ENCODE measurements at regions not wholly inside any gene's neighbourhood (a gene's known extent, or its start where the extent isn't known, plus 50 kb on each side); places are given as distances from the start of the nearest gene placed in this dataset.

DNA sequence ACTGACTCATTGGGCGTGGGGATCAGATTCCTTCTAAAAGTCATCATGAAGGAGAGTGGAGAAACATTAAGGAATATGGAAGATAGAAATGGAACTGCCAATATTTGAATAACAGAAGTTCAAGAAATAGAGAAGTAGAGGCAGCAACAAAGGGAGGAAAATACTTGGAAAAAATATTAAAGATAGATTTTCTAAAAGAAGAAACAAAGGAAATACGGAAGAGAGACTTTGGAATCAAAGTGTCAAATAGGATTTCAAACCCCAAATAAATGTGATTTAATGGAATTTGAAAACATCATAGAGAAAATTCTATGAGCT, 605.1 kb upstream of the KLF4 start:
- Histone ChIP-seq H2AFZ (ENCODE audit: low read length) (no peak overlapping the region), H3K27me3 (ENCODE audit: control insufficient read depth in 1 of 2, insufficient read depth in 2 of 2, low read length in 2 of 2) (no peaks in the 10 kb centered on the region), H3K4me1 (ENCODE audit: insufficient read depth, low read length) (peaks cover 9% of the 10 kb centered on the region; the same call in 1 of the 2 replicates), H3K9ac (ENCODE audit: insufficient read depth, low read depth, low read length) (no peak overlapping the region), H3K4me3 (replicated peaks in 1 of 3; ENCODE audit: insufficient read depth in 1 of 3, low read depth in 2 of 3, low read length in 3 of 3) (no peak overlapping the region), H3K36me3 (replicated peaks in 1 of 2; ENCODE audit: control insufficient read depth in 1 of 2, insufficient read depth in 2 of 2, low read length in 2 of 2) (no peaks in the 10 kb centered on the region), H3K4me2 (ENCODE audit: low read depth, low read length) (no peak overlapping the region), H4K20me1 (ENCODE audit: insufficient read depth, low read length) (no peaks in the 10 kb centered on the region), H3K9me3 (ENCODE audit: low read length) (no peaks in the 10 kb centered on the region), H3K79me2 (ENCODE audit: insufficient read depth, low read length) (no peaks in the 10 kb centered on the region), H3K27ac (ENCODE audit: extremely low read length, insufficient read depth, low read length) (no peak overlapping the region)
- FAIRE-seq (no peak), DNase-seq (ENCODE audit: low spot score) (no peak), ATAC-seq (no peak)
- 52% methylated on average over 2 of the region's 2 CpGs for WGBS (ENCODE audit: low lambda C conversion rate)
- intact Hi-C loops (cut with micrococcal nuclease; ENCODE audit: unreplicated experiment) (no loop called here), in situ Hi-C loops (cut with HindIII; ENCODE audit: extremely low pct_ligation_motif_present, low pct_unique_long_range_greater_than_20kb) (no loop called here)
- POLR2A ChIA-PET, result no interaction called here
- CTCF ChIA-PET (ENCODE audit: low intra/inter-chr PET ratio, low total read pairs), result no interaction called here
- no TSS peak for BruUV-seq (replicated peaks)
- TF ChIP-seq PLRG1 (conservative IDR thresholded peaks at IDR 0.05) (no peak), ZNF383 (CRISPR knock-in tag; IDR thresholded peaks at IDR 0.05; ENCODE audit: borderline replicate concordance) (no peak), ZNF24 (IDR thresholded peaks at IDR 0.05) (no peak), STAT5B (CRISPR knock-in tag; IDR thresholded peaks at IDR 0.05) (no peak), ZFP36L1 (CRISPR knock-in tag; IDR thresholded peaks at IDR 0.05) (no peak), ZNF30 (CRISPR knock-in tag; IDR thresholded peaks at IDR 0.05) (no peak), ZBTB8A (CRISPR knock-in tag; IDR thresholded peaks at IDR 0.05; ENCODE audit: borderline replicate concordance, low read depth) (no peak), HNRNPL (IDR thresholded peaks at IDR 0.05; ENCODE audit: low read depth, low read length) (no peak), HIVEP1 (CRISPR knock-in tag; IDR thresholded peaks at IDR 0.05) (no peak), TEAD2 (CRISPR knock-in tag; IDR thresholded peaks at IDR 0.05) (no peak)
- TF ChIP-seq, protein P1, sequence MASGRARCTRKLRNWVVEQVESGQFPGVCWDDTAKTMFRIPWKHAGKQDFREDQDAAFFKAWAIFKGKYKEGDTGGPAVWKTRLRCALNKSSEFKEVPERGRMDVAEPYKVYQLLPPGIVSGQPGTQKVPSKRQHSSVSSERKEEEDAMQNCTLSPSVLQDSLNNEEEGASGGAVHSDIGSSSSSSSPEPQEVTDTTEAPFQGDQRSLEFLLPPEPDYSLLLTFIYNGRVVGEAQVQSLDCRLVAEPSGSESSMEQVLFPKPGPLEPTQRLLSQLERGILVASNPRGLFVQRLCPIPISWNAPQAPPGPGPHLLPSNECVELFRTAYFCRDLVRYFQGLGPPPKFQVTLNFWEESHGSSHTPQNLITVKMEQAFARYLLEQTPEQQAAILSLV (CRISPR knock-in tag; IDR thresholded peaks at IDR 0.05; ENCODE audit: borderline replicate concordance), result no peak
- TF ChIP-seq, protein P2, sequence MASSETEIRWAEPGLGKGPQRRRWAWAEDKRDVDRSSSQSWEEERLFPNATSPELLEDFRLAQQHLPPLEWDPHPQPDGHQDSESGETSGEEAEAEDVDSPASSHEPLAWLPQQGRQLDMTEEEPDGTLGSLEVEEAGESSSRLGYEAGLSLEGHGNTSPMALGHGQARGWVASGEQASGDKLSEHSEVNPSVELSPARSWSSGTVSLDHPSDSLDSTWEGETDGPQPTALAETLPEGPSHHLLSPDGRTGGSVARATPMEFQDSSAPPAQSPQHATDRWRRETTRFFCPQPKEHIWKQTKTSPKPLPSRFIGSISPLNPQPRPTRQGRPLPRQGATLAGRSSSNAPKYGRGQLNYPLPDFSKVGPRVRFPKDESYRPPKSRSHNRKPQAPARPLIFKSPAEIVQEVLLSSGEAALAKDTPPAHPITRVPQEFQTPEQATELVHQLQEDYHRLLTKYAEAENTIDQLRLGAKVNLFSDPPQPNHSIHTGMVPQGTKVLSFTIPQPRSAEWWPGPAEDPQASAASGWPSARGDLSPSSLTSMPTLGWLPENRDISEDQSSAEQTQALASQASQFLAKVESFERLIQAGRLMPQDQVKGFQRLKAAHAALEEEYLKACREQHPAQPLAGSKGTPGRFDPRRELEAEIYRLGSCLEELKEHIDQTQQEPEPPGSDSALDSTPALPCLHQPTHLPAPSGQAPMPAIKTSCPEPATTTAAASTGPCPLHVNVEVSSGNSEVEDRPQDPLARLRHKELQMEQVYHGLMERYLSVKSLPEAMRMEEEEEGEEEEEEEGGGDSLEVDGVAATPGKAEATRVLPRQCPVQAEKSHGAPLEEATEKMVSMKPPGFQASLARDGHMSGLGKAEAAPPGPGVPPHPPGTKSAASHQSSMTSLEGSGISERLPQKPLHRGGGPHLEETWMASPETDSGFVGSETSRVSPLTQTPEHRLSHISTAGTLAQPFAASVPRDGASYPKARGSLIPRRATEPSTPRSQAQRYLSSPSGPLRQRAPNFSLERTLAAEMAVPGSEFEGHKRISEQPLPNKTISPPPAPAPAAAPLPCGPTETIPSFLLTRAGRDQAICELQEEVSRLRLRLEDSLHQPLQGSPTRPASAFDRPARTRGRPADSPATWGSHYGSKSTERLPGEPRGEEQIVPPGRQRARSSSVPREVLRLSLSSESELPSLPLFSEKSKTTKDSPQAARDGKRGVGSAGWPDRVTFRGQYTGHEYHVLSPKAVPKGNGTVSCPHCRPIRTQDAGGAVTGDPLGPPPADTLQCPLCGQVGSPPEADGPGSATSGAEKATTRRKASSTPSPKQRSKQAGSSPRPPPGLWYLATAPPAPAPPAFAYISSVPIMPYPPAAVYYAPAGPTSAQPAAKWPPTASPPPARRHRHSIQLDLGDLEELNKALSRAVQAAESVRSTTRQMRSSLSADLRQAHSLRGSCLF (CRISPR knock-in tag; IDR thresholded peaks at IDR 0.05; ENCODE audit: borderline replicate concordance), result no peak
- TF ChIP-seq, protein P3, sequence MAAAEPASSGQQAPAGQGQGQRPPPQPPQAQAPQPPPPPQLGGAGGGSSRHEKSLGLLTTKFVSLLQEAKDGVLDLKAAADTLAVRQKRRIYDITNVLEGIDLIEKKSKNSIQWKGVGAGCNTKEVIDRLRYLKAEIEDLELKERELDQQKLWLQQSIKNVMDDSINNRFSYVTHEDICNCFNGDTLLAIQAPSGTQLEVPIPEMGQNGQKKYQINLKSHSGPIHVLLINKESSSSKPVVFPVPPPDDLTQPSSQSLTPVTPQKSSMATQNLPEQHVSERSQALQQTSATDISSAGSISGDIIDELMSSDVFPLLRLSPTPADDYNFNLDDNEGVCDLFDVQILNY (CRISPR knock-in tag; conservative IDR thresholded peaks at IDR 0.05), result no peak
- TF ChIP-seq, protein P4, sequence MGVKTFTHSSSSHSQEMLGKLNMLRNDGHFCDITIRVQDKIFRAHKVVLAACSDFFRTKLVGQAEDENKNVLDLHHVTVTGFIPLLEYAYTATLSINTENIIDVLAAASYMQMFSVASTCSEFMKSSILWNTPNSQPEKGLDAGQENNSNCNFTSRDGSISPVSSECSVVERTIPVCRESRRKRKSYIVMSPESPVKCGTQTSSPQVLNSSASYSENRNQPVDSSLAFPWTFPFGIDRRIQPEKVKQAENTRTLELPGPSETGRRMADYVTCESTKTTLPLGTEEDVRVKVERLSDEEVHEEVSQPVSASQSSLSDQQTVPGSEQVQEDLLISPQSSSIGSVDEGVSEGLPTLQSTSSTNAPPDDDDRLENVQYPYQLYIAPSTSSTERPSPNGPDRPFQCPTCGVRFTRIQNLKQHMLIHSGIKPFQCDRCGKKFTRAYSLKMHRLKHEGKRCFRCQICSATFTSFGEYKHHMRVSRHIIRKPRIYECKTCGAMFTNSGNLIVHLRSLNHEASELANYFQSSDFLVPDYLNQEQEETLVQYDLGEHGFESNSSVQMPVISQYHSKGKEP (CRISPR knock-in tag; IDR thresholded peaks at IDR 0.05), result no peak
- TF ChIP-seq, protein P5, sequence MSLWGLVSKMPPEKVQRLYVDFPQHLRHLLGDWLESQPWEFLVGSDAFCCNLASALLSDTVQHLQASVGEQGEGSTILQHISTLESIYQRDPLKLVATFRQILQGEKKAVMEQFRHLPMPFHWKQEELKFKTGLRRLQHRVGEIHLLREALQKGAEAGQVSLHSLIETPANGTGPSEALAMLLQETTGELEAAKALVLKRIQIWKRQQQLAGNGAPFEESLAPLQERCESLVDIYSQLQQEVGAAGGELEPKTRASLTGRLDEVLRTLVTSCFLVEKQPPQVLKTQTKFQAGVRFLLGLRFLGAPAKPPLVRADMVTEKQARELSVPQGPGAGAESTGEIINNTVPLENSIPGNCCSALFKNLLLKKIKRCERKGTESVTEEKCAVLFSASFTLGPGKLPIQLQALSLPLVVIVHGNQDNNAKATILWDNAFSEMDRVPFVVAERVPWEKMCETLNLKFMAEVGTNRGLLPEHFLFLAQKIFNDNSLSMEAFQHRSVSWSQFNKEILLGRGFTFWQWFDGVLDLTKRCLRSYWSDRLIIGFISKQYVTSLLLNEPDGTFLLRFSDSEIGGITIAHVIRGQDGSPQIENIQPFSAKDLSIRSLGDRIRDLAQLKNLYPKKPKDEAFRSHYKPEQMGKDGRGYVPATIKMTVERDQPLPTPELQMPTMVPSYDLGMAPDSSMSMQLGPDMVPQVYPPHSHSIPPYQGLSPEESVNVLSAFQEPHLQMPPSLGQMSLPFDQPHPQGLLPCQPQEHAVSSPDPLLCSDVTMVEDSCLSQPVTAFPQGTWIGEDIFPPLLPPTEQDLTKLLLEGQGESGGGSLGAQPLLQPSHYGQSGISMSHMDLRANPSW (CRISPR knock-in tag; IDR thresholded peaks at IDR 0.05; ENCODE audit: borderline replicate concordance), result no peak

Data from HepG2 (cell line).